ENCODE measurements at regions not wholly inside any gene's neighbourhood (a gene's known extent, or its start where the extent isn't known, plus 50 kb on each side); places are given as distances from the start of the nearest gene placed in this dataset.

DNA sequence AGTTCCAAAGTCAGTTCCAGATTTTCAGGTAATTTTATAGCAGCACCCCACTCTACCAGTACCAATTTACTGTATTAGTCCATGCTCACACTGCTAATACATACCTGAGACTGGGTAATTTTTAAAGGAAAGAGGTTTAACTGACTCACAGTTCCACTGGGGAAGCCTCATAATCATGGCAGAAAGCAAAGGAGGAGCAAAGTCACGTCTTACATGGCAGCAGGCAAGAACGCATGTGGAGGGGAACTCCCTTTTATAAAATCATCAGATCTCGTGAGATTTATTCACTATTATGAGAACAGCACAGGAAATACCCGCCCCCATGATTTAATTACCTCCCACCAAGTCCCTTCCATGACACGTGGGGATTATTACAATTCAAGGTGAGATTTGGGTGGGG, 142.4 kb downstream of the AHR start:
- no peaks in the 10 kb centered on the region for H3K36me3 ChIP-seq (ENCODE audit: control insufficient read depth, insufficient read depth, low read length)
- no peaks in the 10 kb centered on the region for H3K27me3 ChIP-seq (replicated peaks; ENCODE audit: control insufficient read depth, insufficient read depth, low read length)
- no peak for DNase-seq (ENCODE audit: extremely low read depth, insufficient read length)
- no peak overlapping the region for H3K4me3 ChIP-seq (replicated peaks; ENCODE audit: low read depth, low read length)
- TF ChIP-seq, protein P1, sequence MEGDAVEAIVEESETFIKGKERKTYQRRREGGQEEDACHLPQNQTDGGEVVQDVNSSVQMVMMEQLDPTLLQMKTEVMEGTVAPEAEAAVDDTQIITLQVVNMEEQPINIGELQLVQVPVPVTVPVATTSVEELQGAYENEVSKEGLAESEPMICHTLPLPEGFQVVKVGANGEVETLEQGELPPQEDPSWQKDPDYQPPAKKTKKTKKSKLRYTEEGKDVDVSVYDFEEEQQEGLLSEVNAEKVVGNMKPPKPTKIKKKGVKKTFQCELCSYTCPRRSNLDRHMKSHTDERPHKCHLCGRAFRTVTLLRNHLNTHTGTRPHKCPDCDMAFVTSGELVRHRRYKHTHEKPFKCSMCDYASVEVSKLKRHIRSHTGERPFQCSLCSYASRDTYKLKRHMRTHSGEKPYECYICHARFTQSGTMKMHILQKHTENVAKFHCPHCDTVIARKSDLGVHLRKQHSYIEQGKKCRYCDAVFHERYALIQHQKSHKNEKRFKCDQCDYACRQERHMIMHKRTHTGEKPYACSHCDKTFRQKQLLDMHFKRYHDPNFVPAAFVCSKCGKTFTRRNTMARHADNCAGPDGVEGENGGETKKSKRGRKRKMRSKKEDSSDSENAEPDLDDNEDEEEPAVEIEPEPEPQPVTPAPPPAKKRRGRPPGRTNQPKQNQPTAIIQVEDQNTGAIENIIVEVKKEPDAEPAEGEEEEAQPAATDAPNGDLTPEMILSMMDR (IDR thresholded peaks at IDR 0.05; ENCODE audit: insufficient read depth, low read length, poor library complexity, severe bottlenecking) = no peak

DNA sequence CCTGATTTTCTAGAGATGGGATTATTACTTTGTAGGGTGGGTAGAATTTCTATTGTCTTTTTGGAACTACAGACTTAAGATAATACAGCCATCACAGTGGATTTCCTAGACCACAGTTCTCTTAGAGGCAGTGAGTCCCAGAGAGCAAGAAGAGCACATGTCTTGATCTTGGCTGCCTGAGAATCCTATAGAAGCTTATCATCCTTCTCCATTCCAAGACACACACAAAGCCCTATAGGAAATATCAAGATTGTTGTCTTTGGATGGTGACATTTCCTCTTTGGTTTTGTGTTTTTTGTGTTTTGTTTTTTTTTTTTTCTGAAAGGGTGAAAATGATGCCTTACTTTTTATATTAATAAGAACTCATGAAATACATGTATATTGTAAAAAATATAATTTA, 143.1 kb downstream of the AHR start:
- Histone ChIP-seq H3K36me3 (ENCODE audit: control insufficient read depth, insufficient read depth, low read length) (no peaks in the 10 kb centered on the region), H3K4me3 (replicated peaks; ENCODE audit: low read depth, low read length) (no peak overlapping the region), H3K27me3 (replicated peaks; ENCODE audit: control insufficient read depth, insufficient read depth, low read length) (no peaks in the 10 kb centered on the region)
- TF ChIP-seq, protein P1 (IDR thresholded peaks at IDR 0.05; ENCODE audit: insufficient read depth, low read length, poor library complexity, severe bottlenecking) = no peak
- DNase-seq (ENCODE audit: extremely low read depth, insufficient read length) = no peak

DNA sequence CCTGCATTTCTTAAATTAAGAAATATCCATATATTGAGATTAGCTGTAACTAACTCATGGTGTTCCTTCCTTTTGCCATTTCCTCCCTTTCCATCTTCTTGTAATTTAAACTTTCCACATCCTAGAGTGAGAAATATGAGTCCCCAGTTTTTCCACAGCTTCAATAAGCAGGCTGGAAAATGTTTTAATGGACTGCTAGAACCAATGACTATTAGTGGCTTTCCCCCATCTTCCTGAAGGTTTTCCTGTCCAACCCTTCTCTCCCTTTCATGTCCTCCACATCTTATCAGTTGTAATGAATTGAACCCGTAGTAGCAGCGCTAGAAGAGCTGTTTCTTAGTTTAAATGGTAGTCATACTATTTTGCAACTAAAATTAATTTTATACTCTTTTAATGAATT, 145.7 kb downstream of the AHR start:
- Histone ChIP-seq H3K27me3 (replicated peaks; ENCODE audit: control insufficient read depth, insufficient read depth, low read length) (no peaks in the 10 kb centered on the region), H3K4me3 (replicated peaks; ENCODE audit: low read depth, low read length) (no peak overlapping the region), H3K36me3 (ENCODE audit: control insufficient read depth, insufficient read depth, low read length) (no peaks in the 10 kb centered on the region)
- TF ChIP-seq, protein P1 (IDR thresholded peaks at IDR 0.05; ENCODE audit: insufficient read depth, low read length, poor library complexity, severe bottlenecking) = no peak
- DNase-seq (ENCODE audit: extremely low read depth, insufficient read length) = no peak

DNA sequence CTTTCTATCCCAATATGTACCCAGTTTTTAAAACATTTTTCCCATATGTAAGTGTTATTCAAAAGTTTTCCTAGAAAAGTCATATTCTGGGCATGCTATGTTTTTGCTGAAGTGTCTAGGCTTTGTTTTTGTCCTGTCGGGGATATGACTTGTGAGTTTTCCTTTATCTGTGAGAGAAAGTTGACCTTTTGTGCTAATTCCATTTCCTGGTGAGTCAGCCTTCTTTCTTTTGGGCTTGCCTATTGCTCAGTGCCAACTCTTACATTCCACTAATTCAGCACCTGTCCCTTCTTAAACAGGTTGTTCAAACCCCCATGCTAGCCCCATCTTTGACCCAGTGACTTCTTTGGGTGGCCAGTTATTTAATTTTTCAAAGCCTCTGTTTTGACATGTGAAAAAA, 146.2 kb downstream of the AHR start:
- H3K36me3 ChIP-seq (ENCODE audit: control insufficient read depth, insufficient read depth, low read length) = no peaks in the 10 kb centered on the region
- no peaks in the 10 kb centered on the region for H3K27me3 ChIP-seq (replicated peaks; ENCODE audit: control insufficient read depth, insufficient read depth, low read length)
- DNase-seq (ENCODE audit: extremely low read depth, insufficient read length) = no peak
- TF ChIP-seq, protein P1 (IDR thresholded peaks at IDR 0.05; ENCODE audit: insufficient read depth, low read length, poor library complexity, severe bottlenecking) = no peak
- no peak overlapping the region for H3K4me3 ChIP-seq (replicated peaks; ENCODE audit: low read depth, low read length)

DNA sequence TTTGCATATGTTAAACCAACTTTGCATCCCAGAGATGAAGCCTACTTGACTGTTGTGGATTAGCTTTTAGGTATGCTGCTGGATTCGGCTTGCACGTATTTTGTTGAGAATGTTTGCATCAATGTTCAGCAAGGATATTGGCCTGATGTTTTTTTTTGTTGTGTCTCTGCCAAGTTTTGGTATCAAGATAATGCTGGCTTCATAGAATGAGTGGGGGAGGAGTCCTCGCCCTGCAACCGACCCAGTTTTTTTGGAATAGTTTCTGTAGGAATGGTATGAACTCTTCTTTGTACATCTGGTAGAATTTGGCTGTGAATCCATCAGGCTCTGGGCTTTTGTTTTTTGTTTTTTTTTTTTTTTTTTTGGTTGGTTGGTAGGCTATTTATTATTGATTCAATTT, 147.9 kb downstream of the AHR start:
- no peaks in the 10 kb centered on the region for H3K27me3 ChIP-seq (replicated peaks; ENCODE audit: control insufficient read depth, insufficient read depth, low read length)
- H3K36me3 ChIP-seq (ENCODE audit: control insufficient read depth, insufficient read depth, low read length) = no peaks in the 10 kb centered on the region
- H3K4me3 ChIP-seq (replicated peaks; ENCODE audit: low read depth, low read length) = no peak overlapping the region
- no peak for DNase-seq (ENCODE audit: extremely low read depth, insufficient read length)
- TF ChIP-seq, protein P1 (IDR thresholded peaks at IDR 0.05; ENCODE audit: insufficient read depth, low read length, poor library complexity, severe bottlenecking) = no peak

DNA sequence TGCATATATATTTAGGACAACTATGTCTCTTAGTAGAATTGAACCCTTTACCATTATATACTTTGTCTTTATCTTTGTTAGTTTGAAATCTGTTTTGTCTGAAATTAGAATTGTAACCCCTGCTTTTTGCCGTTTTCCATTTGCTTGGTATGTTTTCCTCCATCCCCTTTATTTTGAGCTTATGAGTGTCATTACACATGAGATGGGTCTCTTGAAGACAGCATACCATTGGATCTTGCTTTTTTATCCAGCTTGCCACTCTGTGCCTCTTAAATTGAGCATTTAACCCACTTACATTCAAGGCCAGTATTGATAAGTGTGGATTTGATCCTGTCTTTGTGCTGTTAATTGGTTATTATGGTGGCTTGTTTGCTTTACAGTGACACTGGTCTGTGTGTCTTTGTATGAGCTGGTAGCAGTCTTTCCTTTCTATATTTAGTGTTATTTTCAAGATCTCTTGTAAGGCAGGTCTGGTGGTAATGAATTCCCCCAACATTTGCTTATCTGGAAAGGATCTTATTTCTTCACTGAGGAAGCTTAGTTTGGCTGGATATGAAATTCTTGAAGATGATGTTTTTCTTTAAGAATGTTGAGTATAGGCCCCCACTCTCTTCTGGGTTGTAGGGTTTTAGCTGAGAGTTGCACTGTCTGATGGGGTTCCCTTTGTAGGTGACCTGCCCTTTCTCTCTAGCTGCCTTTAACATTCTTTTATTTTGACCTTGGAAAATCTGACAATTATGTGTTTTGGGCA, 149.5 kb downstream of the AHR start:
- TF ChIP-seq, protein P1 (IDR thresholded peaks at IDR 0.05; ENCODE audit: insufficient read depth, low read length, poor library complexity, severe bottlenecking) = no peak
- no peak overlapping the region for H3K4me3 ChIP-seq (replicated peaks; ENCODE audit: low read depth, low read length)
- no peaks in the 10 kb centered on the region for H3K36me3 ChIP-seq (ENCODE audit: control insufficient read depth, insufficient read depth, low read length)
- no peak for DNase-seq (ENCODE audit: extremely low read depth, insufficient read length)
- no peaks in the 10 kb centered on the region for H3K27me3 ChIP-seq (replicated peaks; ENCODE audit: control insufficient read depth, insufficient read depth, low read length)

All from GM06990 (cell line).